DMS 273 (cell line): ENCODE measurements at regions not wholly inside any gene's neighbourhood (a gene's known extent, or its start where the extent isn't known, plus 50 kb on each side); places are given as distances from the start of the nearest gene placed in this dataset.
A peak's percentile ranks its signal among the peaks of the same experiment; 100 is the strongest.
"Not testable (repeated sequence)": the region's sequence is repeated elsewhere in the genome, so short reads cannot be mapped to it uniquely, and the experiment has no call there.

Experiments
- DNase-seq: peaks from one replicate; lab custom pipeline; 2025; ENCODE audit not compliant: unreplicated experiment; lab: John Stamatoyannopoulos, UW

GRCh38 chr6:72457738-72458137 lies 164.1 kb upstream of the KCNQ5 start:
- DNase-seq: no peak

DNA sequence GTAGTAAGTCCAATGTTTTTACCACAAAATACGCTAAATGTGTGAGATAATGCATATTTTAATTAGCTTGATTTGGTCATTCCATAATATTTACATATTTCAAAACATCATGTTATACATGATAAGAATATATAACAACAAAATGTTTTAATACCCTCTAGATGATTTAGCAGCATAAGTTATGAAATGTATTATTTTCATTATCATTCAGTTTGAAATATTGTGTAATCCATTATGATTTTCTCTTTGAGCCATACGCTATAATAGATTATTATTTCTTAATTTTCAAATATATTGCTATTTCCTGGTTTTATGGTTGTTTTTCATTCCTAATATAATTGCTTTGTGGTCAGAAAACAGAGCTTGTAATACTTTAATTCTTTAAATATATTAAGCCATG lies 163.3 kb upstream of the KCNQ5 start:
- no peak for DNase-seq

DNA sequence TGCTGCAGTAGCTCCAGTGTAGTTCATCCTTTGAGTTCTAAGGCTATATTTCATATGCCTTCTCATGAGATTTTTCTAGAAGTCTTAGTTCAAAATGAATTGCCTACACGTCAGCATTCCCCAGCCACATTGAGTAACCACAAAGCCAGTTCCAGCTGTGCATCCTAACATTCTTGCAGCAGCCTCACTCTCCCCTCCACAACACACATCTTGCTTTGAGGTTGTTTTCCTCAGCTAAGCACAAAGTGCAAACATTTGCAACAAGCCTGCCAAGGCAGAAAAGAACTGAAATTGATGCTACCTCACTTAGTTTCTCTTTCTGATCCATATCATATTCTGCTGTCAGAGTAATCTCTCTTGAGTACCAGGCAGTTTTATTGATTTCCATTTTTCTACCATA lies 160.7 kb upstream of the KCNQ5 start:
- DNase-seq: no peak

GRCh38 chr6:72464246-72464645 lies 157.6 kb upstream of the KCNQ5 start:
- no peak for DNase-seq

- DNase-seq: no peak
Observed at GRCh38 chr6:72464791-72465691, 156.8 kb upstream of the KCNQ5 start.

DNA sequence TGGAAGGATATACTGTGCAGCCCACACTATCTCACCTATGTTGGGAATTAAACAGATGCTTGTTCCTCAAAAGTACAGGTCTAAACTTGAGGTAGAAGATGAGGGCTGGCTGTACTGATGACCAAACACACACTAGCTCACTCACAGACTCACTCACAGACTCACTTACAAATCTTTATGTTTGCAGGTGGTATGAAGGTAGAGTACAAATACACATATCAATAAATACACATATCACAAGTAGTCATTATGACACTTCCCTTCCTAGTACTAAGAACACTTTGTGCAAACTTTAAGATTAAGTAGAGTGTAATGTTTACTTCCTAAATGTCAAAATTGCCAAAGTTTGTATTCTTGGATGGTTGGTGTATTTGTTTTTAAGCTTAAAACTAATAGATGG lies 155.4 kb upstream of the KCNQ5 start:
- DNase-seq: no peak

GRCh38 chr6:72466971-72467566 lies 154.8 kb upstream of the KCNQ5 start:
- DNase-seq: peak; percentile 18

GRCh38 chr6:72469406-72469983 lies 152.4 kb upstream of the KCNQ5 start:
- not testable (repeated sequence) for DNase-seq

DNA sequence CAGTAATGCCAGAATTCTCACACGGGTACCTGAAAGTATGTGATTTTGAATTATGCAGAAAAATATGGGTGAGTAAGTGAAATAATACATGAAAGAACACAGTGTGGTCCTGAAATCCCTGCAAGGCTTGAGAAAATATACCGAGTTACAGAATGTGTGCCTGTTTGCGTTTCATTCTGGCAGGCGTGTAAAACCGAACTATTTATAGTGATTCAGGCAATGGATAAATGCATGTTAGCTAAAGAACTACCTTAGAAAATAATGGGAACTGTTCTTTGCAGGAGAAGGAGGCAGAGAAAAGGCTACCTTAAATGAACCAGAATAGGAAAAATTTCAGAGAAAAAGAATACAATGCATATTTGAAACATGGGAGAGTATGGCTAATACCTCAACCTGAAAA lies 145.8 kb upstream of the KCNQ5 start:
- no peak for DNase-seq

DNA sequence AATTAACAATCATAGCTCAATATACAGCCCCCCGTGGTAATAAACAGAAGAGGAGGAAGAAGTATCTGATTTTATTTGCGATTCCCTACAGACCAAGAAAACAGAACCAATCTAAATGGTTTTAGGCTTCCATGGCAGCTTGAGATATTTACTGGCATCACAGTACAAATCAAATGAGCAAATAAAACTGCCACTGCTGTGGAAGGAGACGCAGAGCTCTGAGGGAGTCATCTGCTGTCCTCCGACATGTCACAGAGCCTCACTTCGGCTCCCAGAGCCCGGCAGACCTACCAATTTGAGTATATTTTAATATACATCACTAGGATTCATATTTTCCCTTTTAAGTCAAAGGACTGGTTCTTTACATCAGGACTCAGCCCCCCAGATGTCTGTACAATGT lies 145.2 kb upstream of the KCNQ5 start:
- no peak for DNase-seq

- no peak for DNase-seq
Observed at GRCh38 chr6:72495441-72495840, 126.4 kb upstream of the KCNQ5 start.

GRCh38 chr6:72497186-72497585 lies 124.7 kb upstream of the KCNQ5 start:
- no peak for DNase-seq

DNA sequence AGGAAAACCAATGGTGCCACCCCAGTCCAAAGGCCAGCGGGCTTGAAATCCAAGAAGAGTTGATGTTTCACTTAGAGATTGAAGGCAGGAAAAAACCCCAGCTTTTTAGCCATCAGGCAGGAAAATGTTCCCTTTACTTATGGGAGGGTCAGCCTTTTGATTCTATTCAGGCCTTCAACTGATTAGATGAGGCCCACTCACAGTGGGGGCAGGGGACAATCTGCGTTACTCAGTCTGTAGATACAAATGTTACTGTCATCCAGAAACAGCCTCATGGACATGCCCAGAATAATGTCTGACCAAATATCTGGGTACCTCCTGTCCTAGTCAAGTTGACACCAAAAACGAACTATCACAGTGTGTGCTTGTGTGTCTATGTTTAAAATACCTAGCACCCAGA lies 121.2 kb upstream of the KCNQ5 start:
- no peak for DNase-seq

DNA sequence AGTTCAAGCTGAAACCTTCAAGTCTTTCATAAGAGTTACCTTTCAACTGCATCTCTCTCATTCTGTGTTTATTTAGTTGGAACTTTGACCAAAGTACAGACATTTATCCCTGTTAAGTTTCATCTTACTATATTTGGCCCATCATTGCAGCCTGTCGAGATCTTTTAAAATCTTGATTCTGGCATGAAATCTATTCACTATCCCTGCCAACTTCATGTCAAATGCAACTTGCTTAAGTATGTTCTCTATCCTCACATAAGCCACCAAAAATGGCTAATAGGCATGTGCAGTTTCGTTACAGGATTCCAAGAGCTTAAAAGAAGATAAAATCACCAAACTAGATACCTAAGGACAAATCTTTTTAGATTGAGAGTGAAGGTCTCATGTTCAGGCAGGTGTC lies 117.5 kb upstream of the KCNQ5 start:
- no peak for DNase-seq

- DNase-seq: no peak
Observed at GRCh38 chr6:72505446-72505845, 116.4 kb upstream of the KCNQ5 start.

- no peak for DNase-seq
Observed at GRCh38 chr6:72519871-72520270, 102.0 kb upstream of the KCNQ5 start.

- no peak for DNase-seq
Observed at GRCh38 chr6:72521684-72522083, 100.2 kb upstream of the KCNQ5 start.

GRCh38 chr6:72522735-72523141 lies 99.1 kb upstream of the KCNQ5 start:
- peak; percentile 33 for DNase-seq

DNA sequence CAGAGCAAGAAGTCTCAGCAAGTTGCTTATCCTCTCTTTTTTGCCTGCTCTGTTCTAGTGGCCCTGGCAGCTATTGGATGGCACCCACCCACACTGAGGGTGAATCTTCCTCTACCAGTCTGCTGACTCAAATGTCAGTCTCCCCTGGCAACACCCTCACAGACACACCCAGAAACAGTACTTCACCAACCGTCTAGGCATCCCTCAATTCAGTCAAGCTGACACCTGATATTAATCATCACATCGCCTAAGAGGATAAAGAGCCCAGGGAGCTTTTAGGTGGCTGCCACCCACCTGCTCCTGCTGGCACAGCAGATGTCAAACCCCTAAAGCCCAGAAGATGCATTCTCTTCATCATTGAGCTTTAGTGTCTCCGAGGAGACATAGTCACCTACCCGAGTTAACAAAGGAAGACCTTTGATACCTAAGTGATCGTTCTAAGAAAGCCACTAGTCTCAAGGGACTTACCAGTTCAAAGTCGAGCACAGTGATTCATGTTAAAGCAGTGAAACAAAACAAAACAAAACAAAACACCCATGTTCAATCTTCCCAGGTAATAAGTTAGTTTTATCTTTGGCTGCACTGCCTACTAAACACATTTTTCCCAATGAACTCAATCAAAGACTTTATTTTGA lies 97.7 kb upstream of the KCNQ5 start:
- DNase-seq: peak; percentile 54

DNA sequence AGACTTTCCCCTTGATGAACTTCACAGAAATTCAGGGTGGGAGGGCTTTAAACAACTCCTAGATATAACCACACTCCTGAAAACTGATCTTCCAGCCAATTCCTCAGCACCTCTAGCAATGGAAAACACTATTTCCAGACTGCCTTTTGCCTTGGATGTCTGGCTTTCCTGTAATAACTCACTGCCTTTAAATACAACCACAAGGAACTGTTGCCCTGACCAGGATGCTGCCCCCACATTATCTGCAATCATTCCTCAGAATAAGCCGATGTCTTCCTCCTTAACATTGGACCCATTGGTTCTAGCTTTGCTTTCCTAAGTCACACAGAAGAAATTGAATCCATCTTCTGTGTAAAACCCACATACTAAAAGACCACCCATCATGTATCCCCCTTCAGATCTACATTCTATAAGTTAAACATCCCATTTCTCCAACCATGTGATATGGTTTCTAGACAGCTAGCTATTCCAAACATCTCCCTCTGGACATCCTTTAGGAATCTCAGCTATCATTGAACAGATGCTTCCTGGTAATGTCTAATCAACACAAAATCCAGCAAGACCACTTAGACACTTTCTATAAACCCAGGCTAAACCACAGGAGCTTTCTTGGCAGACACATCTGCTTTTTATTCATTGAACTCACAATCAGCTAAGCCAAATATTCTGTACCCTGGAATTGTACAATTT lies 95.9 kb upstream of the KCNQ5 start:
- DNase-seq: peak; percentile 8

GRCh38 chr6:72530152-72530551 lies 91.7 kb upstream of the KCNQ5 start:
- DNase-seq: no peak
